ENCODE measurements at regions not wholly inside any gene's neighbourhood (a gene's known extent, or its start where the extent isn't known, plus 50 kb on each side); places are given as distances from the start of the nearest gene placed in this dataset.
A peak's percentile ranks its signal among the peaks of the same experiment; 100 is the strongest.

- no peak overlapping the region for H3K4me3 ChIP-seq (ENCODE audit: low read length)
- DNase-seq (ENCODE audit: low read depth) = no peak
- TF ChIP-seq CTCF (conservative IDR thresholded peaks at IDR 0.05; ENCODE audit: low read length) = no peak
These were observed 115.5 kb upstream of the IRX5 start for GRCh38 chr16:54815177-54815576.

- no peak overlapping the region for H3K4me3 ChIP-seq (ENCODE audit: low read length)
- no peak for DNase-seq (ENCODE audit: low read depth)
- TF ChIP-seq CTCF (conservative IDR thresholded peaks at IDR 0.05; ENCODE audit: low read length) = no peak
These were observed 116.9 kb upstream of the IRX5 start for GRCh38 chr16:54813778-54814177.

GRCh38 chr16:54812229-54812628, 118.4 kb upstream of the IRX5 start:
- peak; percentile 47 for TF ChIP-seq CTCF (conservative IDR thresholded peaks at IDR 0.05; ENCODE audit: low read length)
- peak; percentile 34 for DNase-seq (ENCODE audit: low read depth)

GRCh38 chr16:54808890-54809289, 121.8 kb upstream of the IRX5 start:
- TF ChIP-seq CTCF (conservative IDR thresholded peaks at IDR 0.05; ENCODE audit: low read length) = no peak

More at GRCh38 chr16:54812229-54812628, 118.4 kb upstream of the IRX5 start:
- H3K4me3 ChIP-seq (ENCODE audit: low read length) = no peak overlapping the region

GRCh38 chr16:54806881-54807360, 123.7 kb upstream of the IRX5 start:
- no peak for TF ChIP-seq CTCF (conservative IDR thresholded peaks at IDR 0.05; ENCODE audit: low read length)
- no peak overlapping the region for H3K4me3 ChIP-seq (ENCODE audit: low read length)
- no peak for DNase-seq (ENCODE audit: low read depth)

More at GRCh38 chr16:54808890-54809289, 121.8 kb upstream of the IRX5 start:
- H3K4me3 ChIP-seq (ENCODE audit: low read length) = no peak overlapping the region
- no peak for DNase-seq (ENCODE audit: low read depth)

GRCh38 chr16:54806378-54806777, 124.3 kb upstream of the IRX5 start:
- no peak for DNase-seq (ENCODE audit: low read depth)
- H3K4me3 ChIP-seq (ENCODE audit: low read length) = no peak overlapping the region
- TF ChIP-seq CTCF (conservative IDR thresholded peaks at IDR 0.05; ENCODE audit: low read length) = no peak

GRCh38 chr16:54805648-54806047, 125.0 kb upstream of the IRX5 start:
- no peak overlapping the region for H3K4me3 ChIP-seq (ENCODE audit: low read length)
- DNase-seq (ENCODE audit: low read depth) = no peak
- TF ChIP-seq CTCF (conservative IDR thresholded peaks at IDR 0.05; ENCODE audit: low read length) = no peak
